Lower leg skin (tissue), 4 donors: ENCODE measurements at regions not wholly inside any gene's neighbourhood (a gene's known extent, or its start where the extent isn't known, plus 50 kb on each side); places are given as distances from the start of the nearest gene placed in this dataset.

Source experiments
- DNase-seq, 2 donors: peaks; one replicate each; pipeline ENCODE4 v3.0.0-alpha.2; 2019; ENCODE audit warnings: low spot score in 2 of 2
- H3K4me3 ChIP-seq: fragments of 200-600 bp; sonication (generic); 2 replicates; pipeline ENCODE4 v1.5.1; 2017; ENCODE audit warnings: mild to moderate bottlenecking, low read depth; ENCODE audit not compliant: poor library complexity, severe bottlenecking
- CTCF ChIP-seq, 3 donors: fragments of 450-650 bp; IDR thresholded peaks; one replicate each; pipeline ENCODE4 v1.5.1; 2016; ENCODE audit warnings: antibody characterized with exemption in 3 of 3, mild to moderate bottlenecking in 3 of 3, moderate library complexity in 2 of 3
- POLR2A ChIP-seq, 2 donors: fragments of 450-650 bp; IDR thresholded peaks; one replicate each; pipeline ENCODE4 v1.6.1; 2016 to 2017; ENCODE audit warnings: antibody characterized with exemption in 2 of 2, mild to moderate bottlenecking in 1 of 2, moderate library complexity in 1 of 2
- WGBS, 2 donors: methylation state at CpG; one replicate each; pipeline ENCODE4 v1.1.5; 2018; 5-methylcytosine and 5-hydroxymethylcytosine counted together
- intact Hi-C: fragments of 100-400 bp; cut with DNase I; formaldehyde crosslinking; loops from one replicate; pipeline ENCODE4 v1.15.0; 2023; ENCODE audit warnings: low total_unique reads

- H3K4me3 ChIP-seq = no peak overlapping the region
- WGBS, 2 donors = 52 to 56% methylated on average over 4 of the region's 4 CpGs
- TF ChIP-seq CTCF (IDR thresholded peaks at IDR 0.05) (no peak), POLR2A (IDR thresholded peaks at IDR 0.05) (no peak)
- DNase-seq = no peak
- intact Hi-C loops = no loop called here
Observed at GRCh38 chr6:159360306-159360705, 191.1 kb downstream of the FNDC1 start.

- intact Hi-C loops = no loop called here
Observed at GRCh38 chr6:159359581-159360297, 190.5 kb downstream of the FNDC1 start.

GRCh38 chr6:159358562-159358961 is 189.4 kb downstream of the FNDC1 start:
- no peak overlapping the region for H3K4me3 ChIP-seq
- WGBS, 2 donors = 50 to 59% methylated on average over 4 of the region's 4 CpGs
- no peak for DNase-seq
- intact Hi-C loops = no loop called here
- TF ChIP-seq CTCF (IDR thresholded peaks at IDR 0.05) (no peak), POLR2A (IDR thresholded peaks at IDR 0.05) (no peak)

More at GRCh38 chr6:159359581-159360297, 190.5 kb downstream of the FNDC1 start:
- WGBS, 2 donors = 37 to 49% methylated on average over 8 of the region's 8 CpGs
- H3K4me3 ChIP-seq = no peak overlapping the region
- no peak for TF ChIP-seq POLR2A (IDR thresholded peaks at IDR 0.05)
- no peak for TF ChIP-seq CTCF (IDR thresholded peaks at IDR 0.05)
- no peak for DNase-seq

GRCh38 chr6:159357211-159357915 is 188.2 kb downstream of the FNDC1 start:
- H3K4me3 ChIP-seq = no peak overlapping the region
- 29 to 37% methylated on average over 7 of the region's 7 CpGs for WGBS, 2 donors
- intact Hi-C loops = no loop called here
- no peak for DNase-seq
- TF ChIP-seq POLR2A (IDR thresholded peaks at IDR 0.05) = no peak
- no peak for TF ChIP-seq CTCF (IDR thresholded peaks at IDR 0.05)

GRCh38 chr6:159353193-159353592 is 184.0 kb downstream of the FNDC1 start:
- no peak for DNase-seq
- TF ChIP-seq POLR2A (IDR thresholded peaks at IDR 0.05) (no peak), CTCF (IDR thresholded peaks at IDR 0.05) (no peak)
- WGBS, 2 donors = 97 to 100% methylated on average over 2 to 3 of the region's 3 CpGs
- intact Hi-C loops = no loop called here
- no peak overlapping the region for H3K4me3 ChIP-seq
